Lung (tissue), 11 donors: ENCODE measurements at regions not wholly inside any gene's neighbourhood (a gene's known extent, or its start where the extent isn't known, plus 50 kb on each side); places are given as distances from the start of the nearest gene placed in this dataset.

Experiments
- ATAC-seq: fragments of 200-7000 bp; cut with Tn5 transposase; one replicate; pipeline ENCODE4 v1.9.1; 2020; ENCODE audit warnings: moderate number of reproducible peaks; ENCODE audit not compliant: insufficient read depth, low FRiP score
- DNase-seq, 3 donors: peaks; one replicate each; pipeline ENCODE4 v3.0.0-alpha.2; 2013 to 2017
- H3K27ac ChIP-seq, 2 donors: one replicate each; pipeline ENCODE4 v1.5.1; 2013; ENCODE audit warnings: mild to moderate bottlenecking in 2 of 2, moderate library complexity in 2 of 2, control low read depth in 1 of 2, inconsistent platforms in 1 of 2, low read depth in 1 of 2, low read length in 1 of 2
- H3K27me3 ChIP-seq, 3 donors: one replicate each; pipeline ENCODE4 v1.5.1; 2013; ENCODE audit warnings: low read length in 2 of 3; ENCODE audit not compliant: control insufficient read depth in 3 of 3, insufficient read depth in 3 of 3
- H3K36me3 ChIP-seq, 4 donors: one replicate each; pipeline ENCODE4 v1.5.1; 2013; ENCODE audit warnings: low read length in 4 of 4, mild to moderate bottlenecking in 1 of 4, moderate library complexity in 1 of 4; ENCODE audit not compliant: control insufficient read depth in 4 of 4, insufficient read depth in 4 of 4
- H3K4me1 ChIP-seq, 5 donors: one replicate each; pipeline ENCODE4 v1.5.1; 2013; ENCODE audit warnings: low read length in 5 of 5, mild to moderate bottlenecking in 2 of 5, moderate library complexity in 1 of 5; ENCODE audit not compliant: control insufficient read depth in 5 of 5, insufficient read depth in 5 of 5
- H3K4me3 ChIP-seq: one replicate; pipeline ENCODE4 v1.5.1; 2013; ENCODE audit warnings: mild to moderate bottlenecking, control low read depth, moderate library complexity
- H3K9ac ChIP-seq, 2 donors: one replicate each; pipeline ENCODE4 v1.5.1; 2013; ENCODE audit warnings: low read length in 2 of 2, control low read depth in 1 of 2; ENCODE audit not compliant: insufficient read depth in 1 of 2
- H3K9me3 ChIP-seq, 4 donors: one replicate each; pipeline ENCODE4 v1.5.1; 2013; ENCODE audit warnings: low read length in 3 of 4, mild to moderate bottlenecking in 1 of 4, moderate library complexity in 1 of 4; ENCODE audit not compliant: control insufficient read depth in 4 of 4, insufficient read depth in 3 of 4
- WGBS, 2 donors: extraction: QIAGEN DNeasy Blood & Tissue Kit; methylation state at CpG; one replicate each; pipeline ENCODE4 v1.1.7; 2013; 5-methylcytosine and 5-hydroxymethylcytosine counted together
- TF ChIP-seq, protein P1 (sequence below): IDR thresholded peaks from 2 replicates; pipeline ENCODE4 v1.5.1; 2012; ENCODE audit warnings: mild to moderate bottlenecking; ENCODE audit errors: control extremely low read depth, extremely low read depth
- donor health status: control.
- donor health status: control.
- donor health status: Bipolar disorder and iron deficiency.
- donor health status: healthy.
- donor health status: DM: yes; HTN: yes; CAD: no.

DNA sequence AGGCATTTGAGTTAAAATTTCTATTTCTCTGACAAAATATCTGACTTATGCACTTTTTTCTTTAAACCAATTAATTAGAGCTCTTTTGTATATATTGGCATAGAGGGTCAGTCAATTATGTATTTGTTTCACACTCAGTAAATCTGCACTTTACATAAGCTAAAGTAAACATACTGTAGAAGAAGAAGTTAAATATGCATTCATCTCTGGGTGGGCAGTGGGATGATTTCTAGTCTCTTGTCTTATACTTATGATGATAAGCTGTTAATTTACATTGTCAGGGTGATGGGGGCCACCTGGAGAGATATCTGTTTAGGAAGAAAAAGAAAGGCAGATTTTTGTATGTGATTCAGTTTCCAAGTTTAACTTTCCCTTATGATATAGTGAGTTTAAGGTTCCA lies 330.8 kb downstream of the IPO8 start:
- Histone ChIP-seq H3K9me3 (peaks cover 0 to 5% (median 0%) of the 10 kb centered on the region in 4 donors), H3K9ac (no peak overlapping the region), H3K36me3 (no peaks in the 10 kb centered on the region), H3K27ac (no peak overlapping the region), H3K4me1 (peaks cover 0 to 15% (median 0%) of the 10 kb centered on the region in 5 donors), H3K4me3 (no peak overlapping the region), H3K27me3 (no peaks in the 10 kb centered on the region)
- peak; percentile 47 to 90 (median 88) for DNase-seq
- TF ChIP-seq, protein P1, sequence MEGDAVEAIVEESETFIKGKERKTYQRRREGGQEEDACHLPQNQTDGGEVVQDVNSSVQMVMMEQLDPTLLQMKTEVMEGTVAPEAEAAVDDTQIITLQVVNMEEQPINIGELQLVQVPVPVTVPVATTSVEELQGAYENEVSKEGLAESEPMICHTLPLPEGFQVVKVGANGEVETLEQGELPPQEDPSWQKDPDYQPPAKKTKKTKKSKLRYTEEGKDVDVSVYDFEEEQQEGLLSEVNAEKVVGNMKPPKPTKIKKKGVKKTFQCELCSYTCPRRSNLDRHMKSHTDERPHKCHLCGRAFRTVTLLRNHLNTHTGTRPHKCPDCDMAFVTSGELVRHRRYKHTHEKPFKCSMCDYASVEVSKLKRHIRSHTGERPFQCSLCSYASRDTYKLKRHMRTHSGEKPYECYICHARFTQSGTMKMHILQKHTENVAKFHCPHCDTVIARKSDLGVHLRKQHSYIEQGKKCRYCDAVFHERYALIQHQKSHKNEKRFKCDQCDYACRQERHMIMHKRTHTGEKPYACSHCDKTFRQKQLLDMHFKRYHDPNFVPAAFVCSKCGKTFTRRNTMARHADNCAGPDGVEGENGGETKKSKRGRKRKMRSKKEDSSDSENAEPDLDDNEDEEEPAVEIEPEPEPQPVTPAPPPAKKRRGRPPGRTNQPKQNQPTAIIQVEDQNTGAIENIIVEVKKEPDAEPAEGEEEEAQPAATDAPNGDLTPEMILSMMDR: no peak
- ATAC-seq: no peak

DNA sequence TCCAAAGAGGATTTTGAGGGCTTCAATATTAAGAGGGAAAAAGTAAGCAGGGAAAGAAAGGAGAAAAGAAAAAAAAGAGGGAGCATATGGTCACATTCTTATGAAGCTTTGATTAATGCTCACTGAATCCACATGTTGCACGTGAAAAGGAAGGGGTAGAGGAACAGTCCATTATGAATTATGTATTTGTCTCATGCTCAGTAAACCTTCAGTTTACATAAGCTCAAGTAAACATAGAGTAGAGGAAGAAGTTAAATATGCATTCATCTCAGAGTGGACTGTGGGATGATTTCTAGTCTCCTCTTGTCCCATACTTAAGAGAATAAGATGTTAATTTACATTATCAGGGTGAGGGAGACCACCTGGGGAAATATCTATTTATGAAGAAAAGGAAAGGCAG lies 334.5 kb downstream of the IPO8 start:
- Histone ChIP-seq H3K36me3 (no peaks in the 10 kb centered on the region), H3K9ac (no peak overlapping the region), H3K4me1 (peaks cover 0 to 43% (median 3%) of the 10 kb centered on the region in 5 donors), H3K9me3 (no peaks in the 10 kb centered on the region), H3K4me3 (no peak overlapping the region), H3K27ac (no peak overlapping the region), H3K27me3 (no peaks in the 10 kb centered on the region)
- WGBS, 2 donors: 29 to 42% methylated on average over 1 of the region's 1 CpG
- TF ChIP-seq, protein P1: no peak
- DNase-seq (no peak), ATAC-seq (no peak)

DNA sequence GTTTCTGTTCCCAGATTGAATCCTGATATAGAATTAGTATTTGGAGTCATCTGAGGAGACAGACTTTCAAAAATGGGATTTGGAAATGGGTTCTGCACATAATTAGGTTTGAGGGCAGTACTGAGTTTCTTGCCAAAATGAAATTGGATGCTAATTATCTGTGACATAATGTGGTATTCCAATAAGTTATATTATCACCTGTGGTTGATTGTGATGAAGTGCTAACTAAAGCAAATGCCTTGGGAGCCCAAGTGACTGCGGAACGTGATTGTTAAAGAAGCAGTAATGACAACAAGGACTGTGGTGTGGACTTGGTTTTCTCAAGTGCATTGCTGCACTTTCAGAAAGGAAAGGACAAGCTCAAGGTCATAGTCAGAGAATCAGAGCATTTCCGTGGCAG lies 337.0 kb downstream of the IPO8 start:
- TF ChIP-seq, protein P1: no peak
- H3K4me3 ChIP-seq: no peak overlapping the region
- 51 to 86% methylated on average over 3 of the region's 3 CpGs for WGBS, 2 donors

More for the DNA sequence above, 337.0 kb downstream of the IPO8 start:
- H3K9ac ChIP-seq: no peak overlapping the region
- DNase-seq: peak; percentile 14 to 85 (median 80)
- no peaks in the 10 kb centered on the region for H3K36me3 ChIP-seq
- no peak overlapping the region for H3K27ac ChIP-seq
- ATAC-seq: no peak
- H3K9me3 ChIP-seq: no peaks in the 10 kb centered on the region
- H3K27me3 ChIP-seq: no peaks in the 10 kb centered on the region
- H3K4me1 ChIP-seq: peaks cover 0 to 32% (median 3%) of the 10 kb centered on the region in 5 donors
